Endothelial cell (in vitro differentiated cells): ENCODE measurements at regions not wholly inside any gene's neighbourhood (a gene's known extent, or its start where the extent isn't known, plus 50 kb on each side); places are given as distances from the start of the nearest gene placed in this dataset.

Experiments used
- DNase-seq: peaks from one replicate; pipeline ENCODE4 v3.0.0; 2021; ENCODE audit warnings: low spot score
- H3K27ac Mint-ChIP-seq: one replicate; pipeline ENCODE4 v1.8.0; 2021; ENCODE audit warnings: mixed read lengths, inconsistent platforms; ENCODE audit not compliant: unreplicated experiment
- H3K27me3 Mint-ChIP-seq: one replicate; pipeline ENCODE4 v1.8.0; 2021; ENCODE audit warnings: mild to moderate bottlenecking, moderate library complexity, mixed read lengths, inconsistent platforms; ENCODE audit not compliant: unreplicated experiment
- H3K36me3 Mint-ChIP-seq: one replicate; pipeline ENCODE4 v1.8.0; 2021; ENCODE audit warnings: mild to moderate bottlenecking, low read depth, mixed read lengths, inconsistent platforms; ENCODE audit not compliant: unreplicated experiment
- H3K4me1 Mint-ChIP-seq: one replicate; pipeline ENCODE4 v1.8.0; 2021; ENCODE audit warnings: mild to moderate bottlenecking, mixed read lengths, inconsistent platforms; ENCODE audit not compliant: unreplicated experiment
- H3K4me3 Mint-ChIP-seq: one replicate; pipeline ENCODE4 v1.8.0; 2021; ENCODE audit warnings: mild to moderate bottlenecking, mixed read lengths, inconsistent platforms; ENCODE audit not compliant: unreplicated experiment
- H3K9me3 Mint-ChIP-seq: one replicate; pipeline ENCODE4 v1.8.0; 2021; ENCODE audit warnings: mixed read lengths, inconsistent platforms; ENCODE audit not compliant: unreplicated experiment
- TF ChIP-seq, protein P1 (sequence below): fragments of 200-600 bp; sonication (generic); IDR thresholded peaks from one replicate; pipeline ENCODE4 v1.5.0; 2021; ENCODE audit warnings: antibody characterized with exemption; ENCODE audit not compliant: unreplicated experiment

DNA sequence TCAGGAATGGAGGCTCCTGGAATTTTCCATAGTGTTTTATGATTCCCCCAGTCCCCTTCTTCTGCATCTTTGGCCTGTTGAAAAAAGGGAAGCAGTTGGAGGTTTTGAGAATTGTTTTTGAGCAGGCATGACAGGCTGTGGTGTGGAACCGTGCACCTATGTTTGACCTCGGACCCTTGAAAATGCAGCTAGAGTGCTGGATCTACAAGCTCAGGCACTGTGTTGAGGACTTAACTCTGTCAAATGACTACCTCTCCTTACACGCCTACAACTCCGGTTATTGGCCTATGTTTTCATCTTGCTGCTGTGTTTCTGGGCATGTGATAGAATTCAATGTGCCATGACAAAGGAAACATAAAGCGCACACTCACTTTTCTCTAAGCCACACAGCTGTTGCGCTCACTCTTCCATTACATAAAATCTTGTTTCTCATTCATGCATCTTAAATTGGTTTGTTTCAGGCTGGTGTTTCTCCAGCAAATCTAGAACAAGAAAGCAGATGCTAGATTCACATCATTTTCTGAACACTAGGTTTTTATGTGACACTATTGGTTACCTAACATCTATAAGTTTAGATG, 616.6 kb downstream of the FGF9 start:
- Mint-ChIP-seq H3K27me3 (no peaks in the 10 kb centered on the region), H3K36me3 (no peaks in the 10 kb centered on the region), H3K9me3 (no peaks in the 10 kb centered on the region), H3K27ac (no peak overlapping the region), H3K4me3 (no peak overlapping the region), H3K4me1 (no peaks in the 10 kb centered on the region)
- TF ChIP-seq, protein P1, sequence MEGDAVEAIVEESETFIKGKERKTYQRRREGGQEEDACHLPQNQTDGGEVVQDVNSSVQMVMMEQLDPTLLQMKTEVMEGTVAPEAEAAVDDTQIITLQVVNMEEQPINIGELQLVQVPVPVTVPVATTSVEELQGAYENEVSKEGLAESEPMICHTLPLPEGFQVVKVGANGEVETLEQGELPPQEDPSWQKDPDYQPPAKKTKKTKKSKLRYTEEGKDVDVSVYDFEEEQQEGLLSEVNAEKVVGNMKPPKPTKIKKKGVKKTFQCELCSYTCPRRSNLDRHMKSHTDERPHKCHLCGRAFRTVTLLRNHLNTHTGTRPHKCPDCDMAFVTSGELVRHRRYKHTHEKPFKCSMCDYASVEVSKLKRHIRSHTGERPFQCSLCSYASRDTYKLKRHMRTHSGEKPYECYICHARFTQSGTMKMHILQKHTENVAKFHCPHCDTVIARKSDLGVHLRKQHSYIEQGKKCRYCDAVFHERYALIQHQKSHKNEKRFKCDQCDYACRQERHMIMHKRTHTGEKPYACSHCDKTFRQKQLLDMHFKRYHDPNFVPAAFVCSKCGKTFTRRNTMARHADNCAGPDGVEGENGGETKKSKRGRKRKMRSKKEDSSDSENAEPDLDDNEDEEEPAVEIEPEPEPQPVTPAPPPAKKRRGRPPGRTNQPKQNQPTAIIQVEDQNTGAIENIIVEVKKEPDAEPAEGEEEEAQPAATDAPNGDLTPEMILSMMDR: no peak
- no peak for DNase-seq

DNA sequence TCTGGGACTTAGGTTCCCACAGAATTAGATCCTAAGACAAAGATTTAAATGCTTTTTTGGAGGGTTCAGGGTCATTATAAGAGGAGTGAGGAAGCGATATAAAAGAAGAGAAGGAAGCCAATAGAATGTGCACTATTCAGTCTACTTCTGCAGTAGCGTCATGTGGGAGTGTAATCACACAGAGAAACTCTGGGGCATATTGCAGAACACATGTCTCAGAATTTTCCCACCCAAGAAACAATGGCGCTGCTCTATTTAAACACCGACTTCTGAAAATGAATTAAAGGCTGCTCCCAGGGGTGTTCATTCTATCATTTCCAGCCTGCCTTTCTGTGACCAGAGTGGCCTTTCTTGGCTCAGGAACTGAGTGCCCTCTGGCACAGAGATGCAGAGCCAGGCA, 617.6 kb downstream of the FGF9 start:
- Mint-ChIP-seq H3K4me3 (no peak overlapping the region), H3K9me3 (no peaks in the 10 kb centered on the region)
- TF ChIP-seq, protein P1: no peak

DNA sequence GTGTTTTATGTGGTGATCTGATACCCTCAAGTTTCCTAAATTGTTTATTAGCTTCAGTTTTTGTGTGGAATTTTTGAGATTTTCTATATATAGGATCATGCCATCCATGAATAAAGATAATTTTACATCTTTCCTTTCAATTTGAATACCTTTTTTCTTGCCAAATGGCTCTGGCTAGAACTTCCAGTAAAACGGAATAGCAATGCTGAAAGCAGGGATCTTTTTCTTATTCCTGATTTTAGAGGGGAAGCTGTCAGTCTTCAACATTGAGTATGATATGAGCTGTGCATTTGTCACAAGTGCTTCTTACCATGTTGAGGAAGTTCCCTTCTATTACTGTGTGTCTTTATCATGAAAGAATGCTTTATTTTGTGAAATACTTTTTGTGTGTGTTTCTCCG, 618.8 kb downstream of the FGF9 start:
- H3K27me3 Mint-ChIP-seq: no peaks in the 10 kb centered on the region
- H3K27ac Mint-ChIP-seq: no peak overlapping the region
- DNase-seq: no peak
- H3K4me3 Mint-ChIP-seq: no peak overlapping the region
- H3K4me1 Mint-ChIP-seq: no peaks in the 10 kb centered on the region
- no peaks in the 10 kb centered on the region for H3K9me3 Mint-ChIP-seq
- TF ChIP-seq, protein P1: no peak
- no peaks in the 10 kb centered on the region for H3K36me3 Mint-ChIP-seq

More for the DNA sequence above, 617.6 kb downstream of the FGF9 start:
- DNase-seq: no peak
- H3K4me1 Mint-ChIP-seq: no peaks in the 10 kb centered on the region
- no peak overlapping the region for H3K27ac Mint-ChIP-seq
- H3K27me3 Mint-ChIP-seq: no peaks in the 10 kb centered on the region
- no peaks in the 10 kb centered on the region for H3K36me3 Mint-ChIP-seq

DNA sequence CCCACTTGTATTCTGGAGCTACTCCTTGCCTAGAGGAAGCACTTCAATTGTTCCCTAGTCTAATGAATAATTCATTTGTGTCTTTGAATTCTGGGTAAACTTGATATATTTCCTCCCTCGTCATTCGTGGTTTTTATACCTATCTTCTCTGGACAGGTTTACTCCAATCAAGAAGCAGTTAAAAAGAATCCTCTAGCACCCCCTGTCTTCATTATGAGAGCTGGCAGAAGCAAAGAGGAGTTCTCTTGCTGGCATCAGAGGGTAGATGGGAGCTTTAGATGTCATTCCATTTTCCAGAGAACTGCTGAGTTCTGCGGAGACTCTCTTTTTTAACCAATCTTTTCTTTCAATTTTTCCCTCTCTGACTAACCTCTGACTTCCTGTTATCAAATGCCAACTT, 627.7 kb downstream of the FGF9 start:
- peaks cover 2% of the 10 kb centered on the region for H3K36me3 Mint-ChIP-seq
- H3K4me3 Mint-ChIP-seq: no peak overlapping the region
- H3K4me1 Mint-ChIP-seq: no peaks in the 10 kb centered on the region
- TF ChIP-seq, protein P1: no peak
- H3K27ac Mint-ChIP-seq: no peak overlapping the region
- DNase-seq: no peak
- H3K9me3 Mint-ChIP-seq: peaks cover 11% of the 10 kb centered on the region
- no peaks in the 10 kb centered on the region for H3K27me3 Mint-ChIP-seq

DNA sequence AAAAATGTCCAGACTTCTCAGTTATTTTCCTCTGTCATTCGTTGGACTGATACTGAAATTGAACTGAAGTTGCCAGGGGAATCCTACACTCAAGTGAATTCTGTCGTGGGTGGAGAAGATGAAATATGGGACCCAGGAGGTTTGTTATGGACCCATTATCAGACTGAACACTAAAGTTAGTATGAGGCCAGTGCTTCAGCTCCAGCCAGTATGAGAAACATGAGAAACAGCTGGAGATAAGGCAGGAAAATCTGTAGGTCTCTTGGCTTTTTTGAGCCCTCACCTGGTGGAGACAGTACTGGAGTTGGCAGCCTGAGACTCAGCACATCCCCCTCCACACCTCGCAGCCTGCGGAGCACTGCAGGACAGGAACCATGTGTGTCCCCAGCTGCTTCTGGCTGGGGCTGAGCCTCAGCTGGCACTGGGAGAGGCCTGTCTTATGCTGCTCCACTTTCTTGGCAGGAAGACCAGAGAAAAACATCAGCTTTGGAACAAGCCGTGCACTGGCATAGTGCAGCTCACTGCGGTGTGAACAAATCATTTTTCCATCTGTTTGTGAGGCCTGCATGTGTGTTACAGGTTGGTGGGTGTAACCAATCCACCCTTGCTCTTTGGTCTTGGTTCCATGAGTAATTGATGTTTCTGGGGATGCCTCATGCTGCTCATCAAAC, 641.0 kb downstream of the FGF9 start:
- Mint-ChIP-seq H3K9me3 (peaks cover 4% of the 10 kb centered on the region), H3K36me3 (no peaks in the 10 kb centered on the region), H3K27ac (no peak overlapping the region), H3K4me3 (no peak overlapping the region), H3K4me1 (no peaks in the 10 kb centered on the region), H3K27me3 (peaks cover 2% of the 10 kb centered on the region)
- TF ChIP-seq, protein P1: no peak
- no peak for DNase-seq
